ENCODE measurements at regions not wholly inside any gene's neighbourhood (a gene's known extent, or its start where the extent isn't known, plus 50 kb on each side); places are given as distances from the start of the nearest gene placed in this dataset.

- TF ChIP-seq POLR2A (IDR thresholded peaks at IDR 0.05) (no peak), CTCF (IDR thresholded peaks at IDR 0.05) (no peak)
Measured at GRCh38 chr3:177824190-177824786, 627.0 kb upstream of the TBL1XR1 start.
